Fibroblast of mammary gland (primary cell): ENCODE measurements at regions not wholly inside any gene's neighbourhood (a gene's known extent, or its start where the extent isn't known, plus 50 kb on each side); places are given as distances from the start of the nearest gene placed in this dataset.
A peak's percentile ranks its signal among the peaks of the same experiment; 100 is the strongest.

Experiments used
- DNase-seq: peaks from one replicate; pipeline ENCODE4 v3.0.0-alpha.2; 2010; ENCODE audit warnings: low read depth
- H3K4me3 ChIP-seq: 2 replicates; pipeline ENCODE4 v1.5.1; 2011; ENCODE audit warnings: low read depth, mild to moderate bottlenecking, low read length, moderate library complexity; ENCODE audit not compliant: control insufficient read depth
- CTCF ChIP-seq: conservative IDR thresholded peaks from 2 replicates; pipeline ENCODE4 v1.5.1; 2011; ENCODE audit warnings: low read depth, low read length, inconsistent platforms; ENCODE audit not compliant: control insufficient read depth, insufficient read depth

- DNase-seq = no peak
- H3K4me3 ChIP-seq = no peak overlapping the region
- TF ChIP-seq CTCF = peak; percentile 5
Observed at GRCh38 chr5:57734296-57734695, 251.7 kb upstream of the ACTBL2 start.

GRCh38 chr5:57727591-57727990, 245.0 kb upstream of the ACTBL2 start:
- peak; percentile 26 for DNase-seq
- no peak overlapping the region for H3K4me3 ChIP-seq
- TF ChIP-seq CTCF = no peak

- TF ChIP-seq CTCF = no peak
- no peak for DNase-seq
- H3K4me3 ChIP-seq = no peak overlapping the region
Observed at GRCh38 chr5:57725658-57726504, 243.3 kb upstream of the ACTBL2 start.

GRCh38 chr5:57724836-57725235, 242.2 kb upstream of the ACTBL2 start:
- TF ChIP-seq CTCF = no peak
- peak; percentile 55 for DNase-seq

GRCh38 chr5:57721226-57721625, 238.6 kb upstream of the ACTBL2 start:
- TF ChIP-seq CTCF = no peak
- H3K4me3 ChIP-seq = no peak overlapping the region
- DNase-seq = no peak

More at GRCh38 chr5:57724836-57725235, 242.2 kb upstream of the ACTBL2 start:
- no peak overlapping the region for H3K4me3 ChIP-seq

- no peak for TF ChIP-seq CTCF
- H3K4me3 ChIP-seq = no peak overlapping the region
- no peak for DNase-seq
Observed at GRCh38 chr5:57720656-57721055, 238.0 kb upstream of the ACTBL2 start.

GRCh38 chr5:57719216-57719615, 236.6 kb upstream of the ACTBL2 start:
- no peak for TF ChIP-seq CTCF
- DNase-seq = no peak
- no peak overlapping the region for H3K4me3 ChIP-seq
